ENCODE measurements at regions not wholly inside any gene's neighbourhood (a gene's known extent, or its start where the extent isn't known, plus 50 kb on each side); places are given as distances from the start of the nearest gene placed in this dataset.

- TF ChIP-seq CTCF (IDR thresholded peaks at IDR 0.05 in 8 of 11, conservative IDR thresholded peaks at IDR 0.05 in 3 of 11) (no peak), POLR2A (IDR thresholded peaks at IDR 0.05) (no peak), POLR2AphosphoS5 (IDR thresholded peaks at IDR 0.05) (no peak)
These were observed 301.7 kb downstream of the ATPSCKMT start for GRCh38 chr5:9947944-9948343.
